ENCODE measurements at regions not wholly inside any gene's neighbourhood (a gene's known extent, or its start where the extent isn't known, plus 50 kb on each side); places are given as distances from the start of the nearest gene placed in this dataset.

DNA sequence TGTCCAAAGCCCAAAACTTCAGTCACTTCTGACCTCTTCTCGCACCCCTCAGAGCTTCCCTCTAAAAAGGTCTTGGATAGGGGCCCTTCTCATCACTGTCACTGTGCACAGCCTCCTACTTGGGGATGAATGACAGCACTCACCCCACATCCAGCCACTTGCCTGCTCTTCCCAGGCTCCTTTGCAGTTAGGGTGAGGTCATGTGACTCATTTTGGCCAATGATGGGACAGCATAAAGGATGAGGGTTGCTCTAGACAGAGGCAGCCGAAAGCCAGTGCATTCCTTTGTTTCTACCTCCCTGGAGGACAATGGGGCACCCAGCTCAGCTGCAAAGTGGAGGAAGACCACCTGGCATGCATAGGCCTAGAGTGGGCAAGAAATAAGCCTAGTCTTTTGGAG lies 1413.3 kb downstream of the TBC1D22A start:
- Histone ChIP-seq H3K27me3 (ENCODE audit: control insufficient read depth, insufficient read depth, low read length) (no peaks in the 10 kb centered on the region), H3K36me3 (replicated peaks; ENCODE audit: control insufficient read depth, insufficient read depth, low read length) (no peaks in the 10 kb centered on the region), H3K4me3 (ENCODE audit: insufficient read depth, low read depth, low read length) (no peak overlapping the region)
- no peak for DNase-seq

DNA sequence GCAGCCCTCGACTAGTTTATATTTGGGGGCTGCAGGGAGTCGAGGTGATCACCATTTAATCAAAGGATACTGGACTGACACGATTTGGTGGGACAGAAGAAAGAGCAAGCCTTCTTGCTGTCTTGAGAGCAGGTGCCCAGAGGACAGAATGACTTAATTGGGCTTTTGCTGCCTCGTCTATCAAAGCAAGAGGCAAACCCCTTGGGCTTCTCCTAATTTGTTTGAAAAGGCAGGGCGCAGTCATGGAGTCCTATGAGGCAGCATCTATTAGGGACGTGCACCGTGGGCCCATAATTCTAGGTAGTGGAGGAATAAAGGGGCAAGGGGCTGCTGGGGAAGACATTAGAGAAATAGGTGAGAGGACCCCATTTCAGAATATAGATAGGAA lies 1411.3 kb downstream of the TBC1D22A start:
- no peaks in the 10 kb centered on the region for H3K36me3 ChIP-seq (replicated peaks; ENCODE audit: control insufficient read depth, insufficient read depth, low read length)
- H3K27me3 ChIP-seq (ENCODE audit: control insufficient read depth, insufficient read depth, low read length): no peaks in the 10 kb centered on the region
- no peak overlapping the region for H3K4me3 ChIP-seq (ENCODE audit: insufficient read depth, low read depth, low read length)
- DNase-seq: no peak

GRCh38 chr22:48173061-48173772 lies 1410.8 kb downstream of the TBC1D22A start:
- Histone ChIP-seq H3K36me3 (replicated peaks; ENCODE audit: control insufficient read depth, insufficient read depth, low read length) (no peaks in the 10 kb centered on the region), H3K4me3 (ENCODE audit: insufficient read depth, low read depth, low read length) (no peak overlapping the region), H3K27me3 (ENCODE audit: control insufficient read depth, insufficient read depth, low read length) (no peaks in the 10 kb centered on the region)
- no peak for DNase-seq

DNA sequence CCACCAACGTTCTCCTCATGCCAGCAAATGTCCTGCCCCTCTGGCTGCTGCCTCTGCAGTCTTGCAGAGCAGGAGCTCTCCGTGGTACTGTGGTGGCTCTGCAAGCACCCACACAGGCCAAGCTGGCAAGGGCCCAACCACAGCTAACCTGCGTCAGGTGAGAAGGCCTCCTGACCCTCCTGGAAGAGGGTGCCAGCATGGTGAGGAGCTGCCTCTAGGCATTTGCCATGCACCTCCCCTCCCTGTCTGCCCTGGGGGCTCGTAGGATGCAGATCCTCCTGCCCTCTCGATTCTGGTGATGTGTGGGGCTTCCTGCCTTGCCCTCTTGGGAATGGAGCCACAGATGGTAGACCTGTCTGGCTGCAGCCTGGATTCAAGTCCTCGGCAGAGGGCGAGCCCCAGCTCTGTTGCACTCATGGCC lies 1408.8 kb downstream of the TBC1D22A start:
- no peak overlapping the region for H3K4me3 ChIP-seq (ENCODE audit: insufficient read depth, low read depth, low read length)
- no peak for DNase-seq

GRCh38 chr22:48169227-48169626 lies 1406.8 kb downstream of the TBC1D22A start:
- no peak for DNase-seq
- Histone ChIP-seq H3K27me3 (ENCODE audit: control insufficient read depth, insufficient read depth, low read length) (no peaks in the 10 kb centered on the region; the same call in 1 of the 2 replicates), H3K36me3 (replicated peaks; ENCODE audit: control insufficient read depth, insufficient read depth, low read length) (no peaks in the 10 kb centered on the region), H3K4me3 (ENCODE audit: insufficient read depth, low read depth, low read length) (no peak overlapping the region)

More for the DNA sequence above, 1408.8 kb downstream of the TBC1D22A start:
- Histone ChIP-seq H3K36me3 (replicated peaks; ENCODE audit: control insufficient read depth, insufficient read depth, low read length) (no peaks in the 10 kb centered on the region), H3K27me3 (ENCODE audit: control insufficient read depth, insufficient read depth, low read length) (no peaks in the 10 kb centered on the region)

DNA sequence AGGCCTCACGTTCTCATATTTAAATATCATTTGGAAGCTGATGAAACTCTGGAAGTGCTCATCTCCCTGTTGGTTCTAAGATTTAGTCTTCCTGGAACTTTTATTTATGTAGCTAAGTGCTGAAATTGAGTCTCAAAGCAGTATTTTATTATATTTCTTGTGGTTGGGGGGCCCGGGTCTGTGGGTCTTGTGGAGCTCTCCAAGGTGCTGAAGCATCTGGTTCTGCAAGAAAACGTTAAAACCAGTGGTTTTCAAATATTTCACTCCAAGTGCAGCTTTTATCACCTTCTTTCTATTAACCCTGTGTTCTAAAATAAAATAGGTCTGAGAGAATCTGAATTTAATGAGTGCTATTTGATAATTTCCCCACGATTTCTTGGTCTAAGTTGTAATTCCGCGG lies 1404.8 kb downstream of the TBC1D22A start:
- H3K36me3 ChIP-seq (replicated peaks; ENCODE audit: control insufficient read depth, insufficient read depth, low read length): no peaks in the 10 kb centered on the region
- H3K4me3 ChIP-seq (ENCODE audit: insufficient read depth, low read depth, low read length): no peak overlapping the region
- peak; percentile 63 for DNase-seq
- H3K27me3 ChIP-seq (ENCODE audit: control insufficient read depth, insufficient read depth, low read length): no peaks in the 10 kb centered on the region; the same call in 1 of the 2 replicates

DNA sequence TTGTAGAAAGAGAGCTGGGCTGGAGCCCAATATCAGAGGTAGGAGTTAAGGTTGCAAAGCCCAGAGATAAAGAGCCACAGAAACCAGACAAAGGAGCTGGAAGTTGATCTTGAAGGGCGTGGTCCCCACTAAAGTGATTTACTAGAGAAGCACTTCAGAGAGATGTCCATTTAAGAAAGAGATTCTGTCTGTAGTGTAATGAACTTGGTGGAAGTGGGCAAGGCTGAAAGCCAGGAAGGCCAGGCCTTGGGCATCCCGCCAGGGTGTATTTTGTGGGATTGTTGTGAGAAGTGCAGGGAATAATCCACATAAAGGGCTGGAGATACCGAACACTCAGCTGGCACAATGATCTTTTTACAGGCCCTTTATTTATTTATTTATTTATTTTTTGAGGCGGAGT lies 1398.8 kb downstream of the TBC1D22A start:
- no peak for DNase-seq
- no peak overlapping the region for H3K4me3 ChIP-seq (ENCODE audit: insufficient read depth, low read depth, low read length)
- H3K36me3 ChIP-seq (replicated peaks; ENCODE audit: control insufficient read depth, insufficient read depth, low read length): no peaks in the 10 kb centered on the region
- no peaks in the 10 kb centered on the region; the same call in 1 of the 2 replicates for H3K27me3 ChIP-seq (ENCODE audit: control insufficient read depth, insufficient read depth, low read length)

- Histone ChIP-seq H3K4me3 (ENCODE audit: insufficient read depth, low read depth, low read length) (no peak overlapping the region), H3K36me3 (replicated peaks; ENCODE audit: control insufficient read depth, insufficient read depth, low read length) (no peaks in the 10 kb centered on the region), H3K27me3 (ENCODE audit: control insufficient read depth, insufficient read depth, low read length) (no peaks in the 10 kb centered on the region)
- DNase-seq: no peak
Observed at GRCh38 chr22:48157676-48158075, 1395.2 kb downstream of the TBC1D22A start.

GRCh38 chr22:48156603-48157355 lies 1394.3 kb downstream of the TBC1D22A start:
- no peak for DNase-seq
- Histone ChIP-seq H3K4me3 (ENCODE audit: insufficient read depth, low read depth, low read length) (no peak overlapping the region), H3K27me3 (ENCODE audit: control insufficient read depth, insufficient read depth, low read length) (no peaks in the 10 kb centered on the region), H3K36me3 (replicated peaks; ENCODE audit: control insufficient read depth, insufficient read depth, low read length) (no peaks in the 10 kb centered on the region)

GRCh38 chr22:48155446-48155845 lies 1393.0 kb downstream of the TBC1D22A start:
- Histone ChIP-seq H3K27me3 (ENCODE audit: control insufficient read depth, insufficient read depth, low read length) (no peaks in the 10 kb centered on the region), H3K4me3 (ENCODE audit: insufficient read depth, low read depth, low read length) (no peak overlapping the region)
- DNase-seq: peak; percentile 8

DNA sequence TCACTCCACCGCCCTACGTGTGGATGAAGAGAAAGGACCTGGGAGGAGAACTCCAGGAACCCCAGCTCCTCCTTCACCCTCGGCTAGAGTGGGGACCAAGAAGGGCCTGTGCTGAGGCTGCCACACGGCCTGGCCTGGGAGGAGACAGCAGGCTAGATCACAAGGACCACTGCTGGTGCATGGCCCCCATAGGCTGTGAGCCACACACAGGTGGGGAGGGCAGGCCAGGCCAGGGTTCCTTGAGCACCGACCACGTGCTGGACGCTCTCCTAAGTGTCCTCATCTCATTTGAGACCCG lies 1392.4 kb downstream of the TBC1D22A start:
- Histone ChIP-seq H3K4me3 (ENCODE audit: insufficient read depth, low read depth, low read length) (no peak overlapping the region), H3K27me3 (ENCODE audit: control insufficient read depth, insufficient read depth, low read length) (no peaks in the 10 kb centered on the region), H3K36me3 (replicated peaks; ENCODE audit: control insufficient read depth, insufficient read depth, low read length) (no peaks in the 10 kb centered on the region)
- no peak for DNase-seq

More at GRCh38 chr22:48155446-48155845, 1393.0 kb downstream of the TBC1D22A start:
- H3K36me3 ChIP-seq (replicated peaks; ENCODE audit: control insufficient read depth, insufficient read depth, low read length): no peaks in the 10 kb centered on the region

- H3K27me3 ChIP-seq (ENCODE audit: control insufficient read depth, insufficient read depth, low read length): no peaks in the 10 kb centered on the region
- DNase-seq: peak; percentile 8
Observed at GRCh38 chr22:48154169-48154942, 1391.9 kb downstream of the TBC1D22A start.

DNA sequence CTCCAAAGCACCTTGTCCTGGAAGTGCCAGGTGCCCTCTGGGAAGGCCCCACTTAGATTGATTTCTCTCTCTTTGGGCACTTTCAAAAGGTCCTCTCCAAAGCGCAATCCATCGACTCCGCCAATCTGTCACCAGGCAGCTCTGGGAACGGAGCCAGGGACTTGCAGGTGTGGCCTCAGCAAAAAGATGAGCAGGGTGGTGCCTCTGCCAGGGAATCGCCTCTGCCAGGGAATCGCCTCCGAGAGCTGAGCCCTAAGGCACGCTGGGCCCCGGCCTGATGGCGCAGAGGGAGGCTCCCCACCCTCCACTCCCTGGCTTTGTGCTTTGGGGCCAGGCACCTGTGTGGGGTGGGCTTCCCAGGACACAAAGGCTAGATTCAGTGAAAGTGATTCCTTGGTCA lies 1391.3 kb downstream of the TBC1D22A start:
- peak; percentile 21 for DNase-seq
- Histone ChIP-seq H3K36me3 (replicated peaks; ENCODE audit: control insufficient read depth, insufficient read depth, low read length) (no peaks in the 10 kb centered on the region), H3K27me3 (ENCODE audit: control insufficient read depth, insufficient read depth, low read length) (no peaks in the 10 kb centered on the region), H3K4me3 (ENCODE audit: insufficient read depth, low read depth, low read length) (no peak overlapping the region)

More at GRCh38 chr22:48154169-48154942, 1391.9 kb downstream of the TBC1D22A start:
- Histone ChIP-seq H3K36me3 (replicated peaks; ENCODE audit: control insufficient read depth, insufficient read depth, low read length) (no peaks in the 10 kb centered on the region), H3K4me3 (ENCODE audit: insufficient read depth, low read depth, low read length) (no peak overlapping the region)

DNA sequence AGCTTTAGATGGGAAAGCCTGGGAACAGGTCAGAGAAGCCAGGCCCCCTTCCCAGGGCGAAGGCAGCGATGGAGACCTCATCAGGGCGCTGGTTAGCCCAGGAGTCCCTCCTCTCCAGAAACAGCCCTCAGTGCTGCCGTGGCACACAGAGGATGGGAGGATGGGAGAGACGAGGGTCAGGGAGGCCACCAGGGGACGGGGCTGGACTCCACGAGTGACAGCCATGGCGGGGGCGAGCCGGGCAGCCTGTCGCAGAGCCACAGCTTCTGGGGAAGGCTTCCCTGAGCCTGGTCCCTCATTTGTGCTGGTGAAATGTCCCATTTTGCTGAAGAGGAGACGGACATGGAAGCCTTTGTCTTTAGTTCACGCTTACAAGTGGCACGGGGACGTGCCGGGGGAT lies 1390.5 kb downstream of the TBC1D22A start:
- no peaks in the 10 kb centered on the region for H3K27me3 ChIP-seq (ENCODE audit: control insufficient read depth, insufficient read depth, low read length)
- DNase-seq: peak; percentile 41
- no peaks in the 10 kb centered on the region for H3K36me3 ChIP-seq (replicated peaks; ENCODE audit: control insufficient read depth, insufficient read depth, low read length)
- H3K4me3 ChIP-seq (ENCODE audit: insufficient read depth, low read depth, low read length): no peak overlapping the region

Data from H7 (cell line).